Superior temporal gyrus (tissue), 1 donor: ENCODE measurements at regions not wholly inside any gene's neighbourhood (a gene's known extent, or its start where the extent isn't known, plus 50 kb on each side); places are given as distances from the start of the nearest gene placed in this dataset.
A peak's percentile ranks its signal among the peaks of the same experiment; 100 is the strongest.

Experiments used
- DNase-seq: peaks from one replicate; pipeline ENCODE4 v3.0.0-alpha.2; 2016; ENCODE audit errors: extremely low spot score

GRCh38 chr22:25366876-25367466 is 147.5 kb downstream of the CRYBB2 start:
- no peak for DNase-seq

GRCh38 chr22:25367756-25368155 is 148.3 kb downstream of the CRYBB2 start:
- no peak for DNase-seq

DNA sequence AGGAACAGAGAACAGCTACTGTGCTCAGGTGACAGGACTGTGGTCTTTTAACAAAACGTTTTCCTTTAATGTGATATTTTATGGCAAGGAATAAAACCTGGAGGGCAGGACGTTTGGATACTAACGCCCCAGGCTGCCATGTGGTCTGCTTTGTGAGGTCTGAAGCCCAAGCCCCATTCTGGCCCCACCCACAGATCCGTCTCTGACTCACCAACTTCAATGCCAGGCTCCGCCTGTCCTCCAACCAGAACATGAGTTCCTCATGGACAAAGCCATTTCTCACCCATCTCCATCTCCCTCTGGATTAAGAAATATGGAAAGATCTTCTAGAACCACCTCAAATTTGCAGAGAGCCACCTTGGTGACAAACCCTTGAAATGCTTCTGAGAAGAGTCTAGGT is 148.8 kb downstream of the CRYBB2 start:
- DNase-seq = no peak

- no peak for DNase-seq
Measured at GRCh38 chr22:25369041-25369440, 149.6 kb downstream of the CRYBB2 start.

DNA sequence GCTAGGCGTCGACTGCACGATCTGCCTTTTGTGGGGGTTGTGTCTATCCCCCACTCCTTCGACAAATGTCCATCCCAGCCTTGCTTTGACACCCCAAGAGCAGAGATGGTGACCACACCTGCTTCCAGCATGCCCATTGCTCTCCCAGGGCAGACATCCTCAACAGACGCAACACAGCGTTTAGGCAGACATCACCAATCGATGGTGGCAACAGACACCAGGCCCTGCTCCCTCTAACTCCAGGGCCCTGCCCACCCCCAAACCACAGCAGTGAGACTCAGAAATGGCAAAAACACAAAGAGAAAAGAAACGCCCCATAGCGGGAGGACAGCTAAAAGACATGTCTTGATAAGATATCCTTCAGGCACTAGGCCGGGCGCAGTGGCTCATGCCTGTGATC is 150.9 kb downstream of the CRYBB2 start:
- DNase-seq = no peak

GRCh38 chr22:25372000-25372595 is 152.7 kb downstream of the CRYBB2 start:
- no peak for DNase-seq

- DNase-seq = no peak
Measured at GRCh38 chr22:25373961-25374360, 154.5 kb downstream of the CRYBB2 start.

DNA sequence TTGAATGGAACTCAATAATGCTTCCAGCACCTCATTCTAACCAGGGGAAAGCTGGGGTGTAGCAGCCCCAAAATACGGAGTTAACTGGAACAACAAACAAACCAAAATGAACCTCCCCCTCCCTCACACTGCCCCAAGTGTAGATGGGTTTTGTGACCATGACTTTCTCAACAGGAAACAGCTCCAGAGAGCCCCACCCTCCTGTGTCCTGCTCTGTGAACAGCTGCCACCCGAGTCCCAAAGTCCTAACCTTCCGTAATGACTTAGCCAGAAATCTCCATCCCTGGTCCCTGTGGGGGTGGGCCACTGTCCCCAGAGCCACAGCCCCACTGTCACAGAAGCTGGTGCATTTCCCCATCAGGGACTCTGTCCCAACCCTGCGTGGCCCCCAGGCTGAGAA is 155.4 kb downstream of the CRYBB2 start:
- no peak for DNase-seq

DNA sequence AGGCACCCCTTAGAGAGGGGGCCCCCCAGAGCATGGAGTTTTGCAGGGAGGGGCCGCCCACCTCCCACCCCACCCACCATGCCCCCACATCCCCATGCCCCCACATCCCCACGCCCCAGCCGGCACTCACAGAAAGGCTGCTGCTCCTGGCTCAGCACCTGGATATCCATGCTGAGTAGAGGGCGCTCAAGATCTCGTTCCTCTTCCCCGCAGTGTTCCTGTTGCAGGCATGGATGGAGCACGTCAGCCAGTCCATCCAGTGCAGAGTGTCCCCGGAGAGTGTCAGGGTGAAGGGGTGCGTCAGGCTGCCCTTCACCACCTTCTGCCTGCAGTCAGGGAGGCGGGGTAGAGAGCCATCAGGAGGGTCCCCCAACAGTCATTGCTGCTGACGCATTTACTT is 156.2 kb downstream of the CRYBB2 start:
- no peak for DNase-seq

GRCh38 chr22:25377699-25378098 is 158.3 kb downstream of the CRYBB2 start:
- DNase-seq = no peak

GRCh38 chr22:25380122-25380747 is 160.8 kb downstream of the CRYBB2 start:
- no peak for DNase-seq

GRCh38 chr22:25382762-25383161 is 163.3 kb downstream of the CRYBB2 start:
- no peak for DNase-seq

- DNase-seq = no peak
Measured at GRCh38 chr22:25383278-25383820, 163.9 kb downstream of the CRYBB2 start.

GRCh38 chr22:25383892-25384291 is 164.5 kb downstream of the CRYBB2 start:
- no peak for DNase-seq

GRCh38 chr22:25386538-25386884 is 167.1 kb downstream of the CRYBB2 start:
- DNase-seq = no peak

DNA sequence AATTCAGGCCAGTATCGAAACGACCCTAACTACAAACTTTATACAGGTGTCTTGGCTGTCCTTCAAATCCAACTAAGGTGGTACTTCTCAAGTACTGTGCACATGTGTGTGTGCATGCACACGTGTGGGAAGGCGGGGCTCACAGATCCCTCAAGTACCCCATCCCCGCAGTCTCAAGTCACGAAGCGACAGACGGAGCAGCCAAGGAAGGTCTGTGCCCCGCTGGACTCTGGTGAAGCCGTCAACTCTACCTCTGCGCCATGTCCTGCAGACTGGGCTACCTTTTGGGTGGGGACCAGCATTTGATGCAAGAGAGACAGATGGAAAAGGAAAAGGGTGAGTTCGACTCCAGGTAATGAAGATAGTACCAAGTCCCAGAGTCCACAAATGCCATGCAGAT is 169.0 kb downstream of the CRYBB2 start:
- DNase-seq = no peak

DNA sequence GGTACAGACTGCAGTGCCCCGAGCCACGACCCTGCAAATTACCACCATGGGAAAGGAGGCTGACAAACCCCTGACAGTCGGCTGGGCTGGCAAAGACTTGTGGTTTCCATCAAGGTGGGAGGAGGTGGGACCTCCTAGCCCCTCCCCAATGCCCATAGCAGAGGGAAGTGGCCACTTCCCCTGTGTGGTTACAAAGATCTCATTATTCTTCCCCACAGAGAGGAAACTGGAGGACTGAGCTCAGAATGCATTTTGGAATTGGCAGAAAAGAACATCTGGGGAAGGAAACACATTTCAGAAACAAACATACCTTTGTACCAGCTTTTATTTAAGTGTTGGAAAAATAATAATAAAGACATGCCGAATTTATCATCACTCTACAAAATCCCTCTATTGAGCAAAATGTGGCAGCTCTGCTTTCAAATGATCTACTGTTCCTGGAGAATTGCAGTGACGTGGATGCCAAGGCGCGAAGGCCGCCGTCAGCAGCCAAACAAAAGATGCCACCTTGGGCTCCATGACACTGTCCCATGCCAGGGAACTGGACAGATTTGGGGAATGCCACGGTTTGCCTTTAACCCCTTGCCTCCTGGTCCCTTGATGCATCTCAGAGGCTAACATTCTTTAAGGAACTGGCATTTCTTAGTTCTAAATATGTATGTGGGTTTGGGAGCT is 169.6 kb downstream of the CRYBB2 start:
- DNase-seq = peak; percentile 47

- DNase-seq = no peak
Measured at GRCh38 chr22:25389541-25389919, 170.1 kb downstream of the CRYBB2 start.

DNA sequence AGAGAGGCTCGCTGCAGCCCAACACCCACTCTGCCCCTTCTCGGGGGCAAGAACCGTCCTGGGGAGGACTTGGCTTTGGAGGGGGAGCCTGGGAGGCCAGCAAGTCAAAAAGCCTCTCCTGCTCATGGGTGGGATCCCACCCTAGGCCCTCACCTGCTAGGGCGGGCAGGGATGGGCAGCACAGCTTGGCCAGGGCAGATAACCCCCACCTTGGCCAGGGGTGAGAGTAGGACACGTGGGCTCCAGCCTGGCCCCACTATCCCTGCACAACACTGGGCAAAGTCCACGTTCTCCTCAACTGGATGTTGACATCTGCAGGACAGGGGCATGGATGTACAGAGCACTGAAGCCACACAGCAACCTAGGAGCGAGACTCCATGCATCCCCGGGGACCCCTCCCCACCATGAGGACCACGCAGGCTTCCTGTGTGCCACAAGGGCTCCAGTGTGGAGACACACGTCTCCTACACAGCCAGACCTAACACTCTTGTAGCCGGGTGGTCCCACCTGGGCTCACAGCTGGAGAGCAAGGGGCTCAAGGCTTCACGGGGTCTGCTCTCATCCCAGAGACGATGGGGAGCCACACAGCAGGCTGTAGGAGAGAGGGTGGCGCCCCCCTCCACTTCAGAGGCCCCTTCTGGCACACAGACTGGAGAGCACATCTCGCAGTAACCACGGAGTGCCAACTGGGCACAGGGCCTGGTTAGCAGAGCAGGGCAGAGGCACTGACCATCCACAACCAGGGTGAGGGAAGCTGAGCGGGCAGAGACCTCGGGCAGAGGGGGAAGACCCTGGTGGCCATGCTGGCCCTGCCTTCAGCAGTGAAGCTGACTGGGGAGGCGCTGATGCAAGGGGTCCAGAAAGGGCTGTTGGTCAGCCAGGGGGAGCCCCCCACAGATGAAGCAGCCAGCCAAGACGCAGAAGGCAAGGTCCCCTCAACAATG is 171.1 kb downstream of the CRYBB2 start:
- no peak for DNase-seq

DNA sequence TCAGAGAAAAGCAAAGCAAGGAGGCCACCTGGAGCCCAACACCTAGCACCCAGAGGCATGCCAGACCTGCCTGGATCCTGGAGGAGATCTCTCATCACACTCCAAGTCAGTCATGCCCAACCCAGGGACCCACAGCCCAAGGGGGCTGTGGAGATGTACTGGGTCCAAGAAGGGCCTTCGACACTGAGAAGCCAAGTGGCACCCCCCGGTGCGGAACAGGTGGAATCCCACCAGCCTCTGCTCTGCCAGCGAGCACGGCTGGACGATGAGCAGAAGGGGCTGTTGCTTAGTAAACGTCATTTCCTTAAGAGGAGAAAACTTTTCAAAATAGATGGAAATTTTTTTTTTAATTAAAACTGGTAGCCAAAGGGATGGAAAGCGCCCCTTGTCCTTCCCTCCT is 171.9 kb upstream of the GRK3 start:
- no peak for DNase-seq

- DNase-seq = no peak
Measured at GRCh38 chr22:25393121-25393805, 171.2 kb upstream of the GRK3 start.
